ENCODE measurements at regions not wholly inside any gene's neighbourhood (a gene's known extent, or its start where the extent isn't known, plus 50 kb on each side); places are given as distances from the start of the nearest gene placed in this dataset.

- H3K4me1 Mint-ChIP-seq (ENCODE audit: unreplicated experiment) = no peaks in the 10 kb centered on the region
- no peak overlapping the region for H3K4me3 Mint-ChIP-seq (ENCODE audit: unreplicated experiment)
- no peaks in the 10 kb centered on the region for H3K27me3 Mint-ChIP-seq (ENCODE audit: unreplicated experiment)
- peaks cover 3% of the 10 kb centered on the region for H3K36me3 Mint-ChIP-seq (ENCODE audit: low read depth, unreplicated experiment)
- DNase-seq (ENCODE audit: low spot score) = no peak
- H3K9me3 Mint-ChIP-seq (ENCODE audit: unreplicated experiment) = no peaks in the 10 kb centered on the region
- TF ChIP-seq CTCF (IDR thresholded peaks at IDR 0.05; ENCODE audit: unreplicated experiment) = no peak
- no peak overlapping the region for H3K27ac Mint-ChIP-seq (ENCODE audit: unreplicated experiment)
Observed at GRCh38 chr4:37008199-37008598, 236.3 kb upstream of the NWD2 start.

GRCh38 chr4:37014584-37014983 is 230.0 kb upstream of the NWD2 start:
- no peak overlapping the region for H3K4me3 Mint-ChIP-seq (ENCODE audit: unreplicated experiment)

GRCh38 chr4:37015391-37015790 is 229.2 kb upstream of the NWD2 start:
- Mint-ChIP-seq H3K36me3 (ENCODE audit: low read depth, unreplicated experiment) (no peaks in the 10 kb centered on the region), H3K9me3 (ENCODE audit: unreplicated experiment) (no peaks in the 10 kb centered on the region), H3K4me3 (ENCODE audit: unreplicated experiment) (no peak overlapping the region), H3K4me1 (ENCODE audit: unreplicated experiment) (no peaks in the 10 kb centered on the region), H3K27me3 (ENCODE audit: unreplicated experiment) (no peaks in the 10 kb centered on the region), H3K27ac (ENCODE audit: unreplicated experiment) (no peak overlapping the region)
- no peak for TF ChIP-seq CTCF (IDR thresholded peaks at IDR 0.05; ENCODE audit: unreplicated experiment)
- no peak for DNase-seq (ENCODE audit: low spot score)

More at GRCh38 chr4:37014584-37014983, 230.0 kb upstream of the NWD2 start:
- Mint-ChIP-seq H3K4me1 (ENCODE audit: unreplicated experiment) (no peaks in the 10 kb centered on the region), H3K36me3 (ENCODE audit: low read depth, unreplicated experiment) (no peaks in the 10 kb centered on the region), H3K9me3 (ENCODE audit: unreplicated experiment) (no peaks in the 10 kb centered on the region), H3K27me3 (ENCODE audit: unreplicated experiment) (no peaks in the 10 kb centered on the region), H3K27ac (ENCODE audit: unreplicated experiment) (no peak overlapping the region)
- no peak for TF ChIP-seq CTCF (IDR thresholded peaks at IDR 0.05; ENCODE audit: unreplicated experiment)
- no peak for DNase-seq (ENCODE audit: low spot score)

DNA sequence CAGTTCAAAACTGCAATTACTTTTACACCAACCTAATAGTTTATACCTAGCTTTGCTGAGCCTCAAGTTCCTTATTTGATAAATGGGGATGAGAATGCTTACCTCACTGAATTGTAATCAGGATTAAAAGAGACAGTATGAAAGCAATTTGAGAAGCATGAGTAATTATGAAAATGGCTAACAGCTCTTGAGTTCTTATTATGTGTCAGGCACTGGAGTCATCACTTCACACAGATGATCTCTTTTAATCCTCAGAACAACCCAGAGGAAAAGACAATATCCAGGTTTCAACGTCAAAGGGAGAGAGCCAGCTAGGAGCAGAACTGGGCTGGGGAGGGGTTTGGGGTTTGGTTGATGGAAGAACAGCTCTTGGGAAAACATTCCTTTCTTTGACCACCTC is 221.0 kb upstream of the NWD2 start:
- Mint-ChIP-seq H3K4me3 (ENCODE audit: unreplicated experiment) (no peak overlapping the region), H3K36me3 (ENCODE audit: low read depth, unreplicated experiment) (no peaks in the 10 kb centered on the region), H3K27ac (ENCODE audit: unreplicated experiment) (no peak overlapping the region), H3K9me3 (ENCODE audit: unreplicated experiment) (no peaks in the 10 kb centered on the region), H3K27me3 (ENCODE audit: unreplicated experiment) (peaks cover 2% of the 10 kb centered on the region), H3K4me1 (ENCODE audit: unreplicated experiment) (no peaks in the 10 kb centered on the region)
- TF ChIP-seq CTCF (IDR thresholded peaks at IDR 0.05; ENCODE audit: unreplicated experiment) = no peak
- no peak for DNase-seq (ENCODE audit: low spot score)

GRCh38 chr4:37023996-37024395 is 220.5 kb upstream of the NWD2 start:
- no peaks in the 10 kb centered on the region for H3K9me3 Mint-ChIP-seq (ENCODE audit: unreplicated experiment)
- TF ChIP-seq CTCF (IDR thresholded peaks at IDR 0.05; ENCODE audit: unreplicated experiment) = no peak
- no peak for DNase-seq (ENCODE audit: low spot score)
- H3K4me3 Mint-ChIP-seq (ENCODE audit: unreplicated experiment) = no peak overlapping the region
- no peak overlapping the region for H3K27ac Mint-ChIP-seq (ENCODE audit: unreplicated experiment)
- no peaks in the 10 kb centered on the region for H3K4me1 Mint-ChIP-seq (ENCODE audit: unreplicated experiment)
- no peaks in the 10 kb centered on the region for H3K36me3 Mint-ChIP-seq (ENCODE audit: low read depth, unreplicated experiment)
- H3K27me3 Mint-ChIP-seq (ENCODE audit: unreplicated experiment) = peaks cover 2% of the 10 kb centered on the region
